Breast epithelium (tissue), 3 donors: ENCODE measurements at regions not wholly inside any gene's neighbourhood (a gene's known extent, or its start where the extent isn't known, plus 50 kb on each side); places are given as distances from the start of the nearest gene placed in this dataset.

Source experiments
- CTCF ChIP-seq, 3 donors: fragments of 450-650 bp; IDR thresholded peaks; one replicate each; pipeline ENCODE4 v1.5.1; 2016 to 2017; ENCODE audit warnings: antibody characterized with exemption in 3 of 3, mild to moderate bottlenecking in 3 of 3, moderate library complexity in 3 of 3
- POLR2A ChIP-seq: fragments of 450-650 bp; IDR thresholded peaks from one replicate; pipeline ENCODE4 v1.6.1; 2016; ENCODE audit warnings: antibody characterized with exemption, mild to moderate bottlenecking, moderate library complexity
- POLR2AphosphoS5 ChIP-seq, 3 donors: sonication (generic); formaldehyde crosslinking; IDR thresholded peaks; one replicate each; pipeline ENCODE4 v1.6.1; 2017; ENCODE audit warnings: antibody characterized with exemption in 3 of 3

- no peak for TF ChIP-seq POLR2A
- TF ChIP-seq POLR2AphosphoS5 (IDR thresholded peaks at IDR 0.05): no peak
- TF ChIP-seq CTCF (IDR thresholded peaks at IDR 0.05): no peak
Observed at GRCh38 chr2:8278709-8279354, 403.0 kb upstream of the ID2 start.
